Neuronal stem cell (in vitro differentiated cells): ENCODE measurements at regions not wholly inside any gene's neighbourhood (a gene's known extent, or its start where the extent isn't known, plus 50 kb on each side); places are given as distances from the start of the nearest gene placed in this dataset.

Experiments
- DNase-seq: peaks from one replicate; pipeline ENCODE4 v3.0.0-alpha.2; 2013; ENCODE audit warnings: low spot score
- H2AFZ ChIP-seq: one replicate; pipeline ENCODE4 v1.6.1; 2013; ENCODE audit warnings: mild to moderate bottlenecking, low read length, inconsistent platforms
- H2AK5ac ChIP-seq: 2 replicates; pipeline ENCODE4 v1.6.1; 2013; ENCODE audit warnings: low read depth, mild to moderate bottlenecking, inconsistent platforms, low read length, moderate library complexity, mixed read lengths
- H2BK120ac ChIP-seq: 2 replicates; pipeline ENCODE4 v1.6.1; 2013; ENCODE audit warnings: low read depth, mild to moderate bottlenecking, inconsistent platforms, low read length, moderate library complexity, mixed read lengths
- H2BK12ac ChIP-seq: one replicate; pipeline ENCODE4 v1.6.1; 2013; ENCODE audit warnings: low read length, inconsistent platforms
- H2BK15ac ChIP-seq: 2 replicates; pipeline ENCODE4 v1.6.1; 2013; ENCODE audit warnings: mild to moderate bottlenecking, low read length, inconsistent platforms, mixed read lengths
- H2BK5ac ChIP-seq: one replicate; pipeline ENCODE4 v1.6.1; 2013; ENCODE audit warnings: inconsistent platforms, mild to moderate bottlenecking, low read length, moderate library complexity
- H3K14ac ChIP-seq: one replicate; pipeline ENCODE4 v1.6.1; 2013; ENCODE audit warnings: low read length, inconsistent platforms
- H3K18ac ChIP-seq: 2 replicates; pipeline ENCODE4 v1.6.1; 2013; ENCODE audit warnings: low read length, inconsistent platforms
- H3K23ac ChIP-seq: 2 replicates; pipeline ENCODE4 v1.6.1; 2013; ENCODE audit warnings: low read depth, mild to moderate bottlenecking, mixed read lengths, low read length, inconsistent platforms; ENCODE audit not compliant: poor library complexity
- H3K27ac ChIP-seq: replicated peaks from 3 replicates; pipeline ENCODE4 v1.5.1; 2013; ENCODE audit warnings: low read length, inconsistent platforms
- H3K27me3 ChIP-seq, 3 experiments: 2 replicates each; pipeline ENCODE4 v1.6.1; 2013; ENCODE audit warnings: low read length in 3 of 3, mild to moderate bottlenecking in 2 of 3, inconsistent platforms in 1 of 3, low read depth in 1 of 3, mixed read lengths in 1 of 3, moderate library complexity in 1 of 3; ENCODE audit not compliant: control insufficient read depth in 3 of 3, insufficient read depth in 3 of 3
- H3K36me3 ChIP-seq, 2 donors: replicated peaks in 1 of 2; 2 replicates each; pipeline ENCODE4 v1.6.1; 2013; ENCODE audit warnings: low read length in 2 of 2; ENCODE audit not compliant: control insufficient read depth in 2 of 2, insufficient read depth in 2 of 2
- H3K4ac ChIP-seq: 2 replicates; pipeline ENCODE4 v1.6.1; 2013; ENCODE audit warnings: inconsistent platforms, mild to moderate bottlenecking, low read length, moderate library complexity
- H3K4me1 ChIP-seq, 2 donors: 1 replicate in 1 of 2; 2 replicates in 1 of 2; pipeline ENCODE4 v1.6.1; 2013; ENCODE audit warnings: low read length in 2 of 2, low read depth in 1 of 2; ENCODE audit not compliant: control insufficient read depth in 2 of 2, insufficient read depth in 1 of 2
- H3K4me2 ChIP-seq: one replicate; pipeline ENCODE4 v1.6.1; 2013; ENCODE audit warnings: mild to moderate bottlenecking, low read length, inconsistent platforms; ENCODE audit not compliant: insufficient read depth, poor library complexity, severe bottlenecking
- H3K4me3 ChIP-seq, 2 donors: 2 replicates each; pipeline ENCODE4 v1.5.1; 2013; ENCODE audit warnings: low read length in 2 of 2, mild to moderate bottlenecking in 2 of 2, inconsistent platforms in 1 of 2, moderate library complexity in 1 of 2
- H3K79me1 ChIP-seq: one replicate; pipeline ENCODE4 v1.6.1; 2013; ENCODE audit warnings: low read depth, mild to moderate bottlenecking, inconsistent platforms, low read length, moderate library complexity
- H3K9ac ChIP-seq: one replicate; pipeline ENCODE4 v1.6.1; 2013; ENCODE audit warnings: mild to moderate bottlenecking, low read depth, low read length, inconsistent platforms; ENCODE audit not compliant: poor library complexity
- H3K9me3 ChIP-seq, 2 donors: replicated peaks in 1 of 2; 2 replicates each; pipeline versions ENCODE3 to v1.6.1; 2013; ENCODE audit warnings: low read length in 2 of 2, mild to moderate bottlenecking in 2 of 2, inconsistent platforms in 1 of 2, low read depth in 1 of 2, mixed read lengths in 1 of 2, moderate library complexity in 1 of 2; ENCODE audit not compliant: control insufficient read depth in 2 of 2, insufficient read depth in 1 of 2
- H4K8ac ChIP-seq: one replicate; pipeline ENCODE4 v1.6.1; 2013; ENCODE audit warnings: low read depth, mild to moderate bottlenecking, inconsistent platforms, low read length, moderate library complexity
- H4K91ac ChIP-seq: one replicate; pipeline ENCODE4 v1.6.1; 2013; ENCODE audit warnings: low read length, low read depth, mild to moderate bottlenecking, inconsistent platforms; ENCODE audit not compliant: poor library complexity
- WGBS, 2 donors: extraction: QIAGEN DNeasy Blood & Tissue Kit; methylation state at CpG; one replicate each; pipeline ENCODE4 v1.1.7; 2013; ENCODE audit warnings: missing lambda C conversion rate in 2 of 2, mixed read lengths in 1 of 2; ENCODE audit not compliant: insufficient read length in 2 of 2, insufficient replicate concordance in 1 of 2; ENCODE audit errors: extremely low coverage in 2 of 2; 5-methylcytosine and 5-hydroxymethylcytosine counted together

DNA sequence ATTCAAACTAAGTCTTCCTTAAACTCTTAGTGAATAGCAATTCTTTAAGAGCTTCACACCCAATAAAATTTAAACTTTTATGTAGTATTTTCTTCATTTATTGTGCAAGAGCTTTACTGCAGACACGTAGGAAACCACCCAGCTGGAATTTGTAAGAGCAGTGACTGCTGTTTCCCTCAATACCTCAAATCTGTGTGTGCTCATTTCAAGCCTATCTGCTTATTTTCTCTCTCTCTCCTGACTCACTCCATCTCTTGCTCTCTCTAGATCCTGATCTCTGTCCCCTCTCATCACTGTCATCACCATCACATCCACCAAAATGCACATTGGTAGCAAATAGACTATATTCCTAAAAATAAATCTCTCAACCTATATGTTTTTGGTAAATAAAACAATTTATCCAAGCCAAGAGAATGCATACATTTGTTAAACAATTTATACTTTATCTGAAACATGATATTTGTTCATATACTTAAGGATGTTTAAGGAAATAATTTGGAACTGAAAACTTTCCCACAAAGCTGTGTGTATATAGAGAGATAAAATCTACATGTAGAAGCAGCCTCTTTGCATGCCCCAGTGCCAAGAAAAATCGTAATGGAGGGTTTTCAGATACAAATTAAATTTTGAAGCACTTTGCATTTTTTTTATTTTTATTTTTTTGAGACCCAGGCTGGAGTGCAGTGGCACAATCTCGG is 273.0 kb downstream of the TFAP2A start:
- H3K27ac ChIP-seq, result no peak overlapping the region
- H2BK5ac ChIP-seq, result no peak overlapping the region

DNA sequence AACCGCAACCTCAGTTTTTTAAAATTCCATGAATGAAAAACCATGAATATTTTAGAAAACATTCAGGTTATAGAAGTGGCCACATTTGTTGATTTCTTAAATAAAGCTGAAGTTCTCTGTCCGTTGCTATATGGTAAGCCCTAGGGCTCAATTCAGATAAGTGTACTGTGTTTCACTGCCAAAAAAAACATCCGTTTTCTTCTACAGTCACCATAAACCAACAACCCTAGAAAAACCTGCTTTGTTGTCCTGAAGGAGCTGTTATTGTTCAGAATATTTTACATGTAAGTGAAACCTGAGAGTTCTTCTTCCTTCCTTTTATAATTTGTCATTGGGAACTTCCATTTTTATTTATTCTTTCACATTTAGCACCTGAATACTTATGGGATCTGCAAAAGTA is 274.1 kb downstream of the TFAP2A start:
- Histone ChIP-seq H3K79me1 (no peaks in the 10 kb centered on the region), H2BK120ac (no peak overlapping the region), H4K8ac (no peak overlapping the region), H2AFZ (no peak overlapping the region), H3K4me1 (peaks cover 0 to 3% of the 10 kb centered on the region in 2 donors), H3K4me3 (no peak overlapping the region), H3K23ac (no peak overlapping the region), H4K91ac (no peak overlapping the region), H3K9me3 (no peaks in the 10 kb centered on the region), H3K4me2 (no peak overlapping the region), H3K18ac (no peak overlapping the region), H3K27ac (no peak overlapping the region), H2BK5ac (no peak overlapping the region), H2AK5ac (no peak overlapping the region), H3K9ac (no peak overlapping the region), H2BK15ac (no peak overlapping the region), H3K27me3 (no peaks in the 10 kb centered on the region), H2BK12ac (no peak overlapping the region), H3K14ac (no peak overlapping the region), H3K36me3 (no peaks in the 10 kb centered on the region), H3K4ac (no peak overlapping the region)
- DNase-seq, result no peak
- WGBS, 2 donors, result no CpG with 5 or more reads among the region's 3 CpGs

More for the DNA sequence above, 273.0 kb downstream of the TFAP2A start:
- Histone ChIP-seq H3K23ac (no peak overlapping the region), H3K9ac (no peak overlapping the region), H3K4me3 (no peak overlapping the region), H2BK15ac (no peak overlapping the region), H3K4me2 (no peak overlapping the region), H3K27me3 (no peaks in the 10 kb centered on the region), H2BK120ac (no peak overlapping the region), H3K14ac (no peak overlapping the region), H3K36me3 (no peaks in the 10 kb centered on the region), H2AK5ac (no peak overlapping the region), H3K9me3 (no peaks in the 10 kb centered on the region), H4K8ac (no peak overlapping the region), H2BK12ac (no peak overlapping the region), H2AFZ (no peak overlapping the region), H3K4me1 (peaks cover 0 to 3% of the 10 kb centered on the region in 2 donors), H3K18ac (no peak overlapping the region), H4K91ac (no peak overlapping the region), H3K79me1 (no peaks in the 10 kb centered on the region), H3K4ac (no peak overlapping the region)
- no peak for DNase-seq
- WGBS, 2 donors, result no CpG with 5 or more reads among the region's 3 CpGs

GRCh38 chr6:10140136-10140535 is 274.7 kb downstream of the TFAP2A start:
- Histone ChIP-seq H3K9ac (no peak overlapping the region), H3K27ac (no peak overlapping the region), H3K4me2 (no peak overlapping the region), H2AFZ (no peak overlapping the region), H3K23ac (no peak overlapping the region), H3K4me1 (peaks cover 0 to 3% of the 10 kb centered on the region in 2 donors), H3K9me3 (no peaks in the 10 kb centered on the region), H3K4ac (no peak overlapping the region), H2BK15ac (no peak overlapping the region), H3K79me1 (no peaks in the 10 kb centered on the region), H3K18ac (no peak overlapping the region), H3K27me3 (no peaks in the 10 kb centered on the region), H2BK5ac (no peak overlapping the region), H2BK120ac (no peak overlapping the region), H4K91ac (no peak overlapping the region), H3K14ac (no peak overlapping the region), H2AK5ac (no peak overlapping the region), H3K36me3 (no peaks in the 10 kb centered on the region), H2BK12ac (no peak overlapping the region), H4K8ac (no peak overlapping the region), H3K4me3 (no peak overlapping the region)
- DNase-seq, result no peak
- WGBS, 2 donors, result no CpG with 5 or more reads among the region's 3 CpGs

DNA sequence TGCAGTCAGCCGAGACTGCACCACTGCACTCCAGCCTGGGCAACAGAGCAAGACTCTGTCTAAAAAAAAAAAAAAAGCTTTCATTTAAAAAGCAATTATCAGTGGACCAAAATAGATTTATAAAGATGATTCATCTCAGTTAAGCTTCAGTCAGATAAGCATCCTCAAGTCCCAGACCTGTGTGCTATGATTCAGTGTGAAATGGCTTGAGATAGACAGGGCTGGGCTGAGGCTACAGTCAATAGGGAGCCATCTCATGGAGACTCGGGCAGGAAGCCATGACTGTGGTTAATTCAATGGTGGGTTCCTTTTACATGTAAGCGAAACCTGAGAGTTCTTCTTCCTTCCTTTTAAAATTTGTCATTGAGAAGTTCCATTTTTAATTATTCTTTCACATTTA is 276.0 kb downstream of the TFAP2A start:
- Histone ChIP-seq H3K27ac (peak overlapping the region; percentile 74), H3K79me1 (no peaks in the 10 kb centered on the region), H3K4me3 (no peak overlapping the region), H4K91ac (no peak overlapping the region), H2AFZ (no peak overlapping the region), H3K4me1 (peaks cover 0 to 3% of the 10 kb centered on the region in 2 donors), H2BK5ac (no peak overlapping the region), H3K9me3 (no peaks in the 10 kb centered on the region), H2BK15ac (no peak overlapping the region), H3K14ac (no peak overlapping the region), H3K4ac (no peak overlapping the region), H3K9ac (no peak overlapping the region), H3K27me3 (no peaks in the 10 kb centered on the region), H3K4me2 (no peak overlapping the region), H4K8ac (no peak overlapping the region), H2AK5ac (no peak overlapping the region), H2BK120ac (no peak overlapping the region), H3K18ac (no peak overlapping the region), H2BK12ac (no peak overlapping the region), H3K23ac (no peak overlapping the region), H3K36me3 (no peaks in the 10 kb centered on the region)
- no peak for DNase-seq
- WGBS, 2 donors, result no CpG with 5 or more reads among the region's 3 CpGs
